Activated CD4-positive, CD25-positive, alpha-beta regulatory T cell treated with anti-CD3 and anti-CD28 coated beads, Interleukin-2, amount 50 U/mL, for 72 hours (primary cell): ENCODE measurements at regions not wholly inside any gene's neighbourhood (a gene's known extent, or its start where the extent isn't known, plus 50 kb on each side); places are given as distances from the start of the nearest gene placed in this dataset.

ENCODE experiments used
- DNase-seq: peaks from one replicate; pipeline ENCODE4 v3.0.0; 2021

DNA sequence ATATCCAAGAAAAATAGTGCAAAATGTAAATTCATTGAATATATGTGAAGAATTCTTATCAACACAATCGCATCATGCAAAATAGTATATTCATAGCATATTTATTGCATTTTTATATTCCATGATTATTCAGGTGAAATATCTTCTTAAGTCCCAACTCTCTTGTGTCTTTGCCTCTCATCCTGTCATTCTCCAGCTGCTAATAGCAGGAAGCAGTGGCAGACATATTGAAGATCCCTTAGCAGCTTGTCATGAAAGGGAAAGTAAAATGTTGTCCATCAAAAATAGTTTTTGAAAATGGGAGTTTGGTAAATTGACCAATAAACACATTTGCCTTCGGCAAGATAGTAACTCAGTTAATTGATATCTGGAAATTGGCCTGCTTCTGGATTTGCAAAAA lies 265.3 kb upstream of the TGFBR2 start:
- no peak for DNase-seq

DNA sequence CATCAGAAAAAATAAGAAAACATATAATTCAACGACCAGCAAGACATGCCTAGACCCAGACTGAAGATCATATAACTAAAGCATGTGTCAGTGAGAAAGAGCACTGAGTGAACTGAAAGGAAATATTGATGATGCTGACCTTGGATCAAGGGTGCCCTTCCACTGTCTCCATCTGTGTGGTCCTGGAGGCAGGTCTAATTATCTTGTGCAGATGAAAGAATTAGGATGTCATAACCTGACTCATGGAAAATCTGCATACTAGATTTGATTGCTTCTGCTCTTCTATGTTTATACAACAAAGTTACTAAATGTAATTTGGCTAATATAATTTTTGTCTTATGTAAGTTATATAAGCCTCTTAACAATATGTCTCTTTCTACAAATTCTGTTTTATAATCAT lies 264.6 kb upstream of the TGFBR2 start:
- no peak for DNase-seq

DNA sequence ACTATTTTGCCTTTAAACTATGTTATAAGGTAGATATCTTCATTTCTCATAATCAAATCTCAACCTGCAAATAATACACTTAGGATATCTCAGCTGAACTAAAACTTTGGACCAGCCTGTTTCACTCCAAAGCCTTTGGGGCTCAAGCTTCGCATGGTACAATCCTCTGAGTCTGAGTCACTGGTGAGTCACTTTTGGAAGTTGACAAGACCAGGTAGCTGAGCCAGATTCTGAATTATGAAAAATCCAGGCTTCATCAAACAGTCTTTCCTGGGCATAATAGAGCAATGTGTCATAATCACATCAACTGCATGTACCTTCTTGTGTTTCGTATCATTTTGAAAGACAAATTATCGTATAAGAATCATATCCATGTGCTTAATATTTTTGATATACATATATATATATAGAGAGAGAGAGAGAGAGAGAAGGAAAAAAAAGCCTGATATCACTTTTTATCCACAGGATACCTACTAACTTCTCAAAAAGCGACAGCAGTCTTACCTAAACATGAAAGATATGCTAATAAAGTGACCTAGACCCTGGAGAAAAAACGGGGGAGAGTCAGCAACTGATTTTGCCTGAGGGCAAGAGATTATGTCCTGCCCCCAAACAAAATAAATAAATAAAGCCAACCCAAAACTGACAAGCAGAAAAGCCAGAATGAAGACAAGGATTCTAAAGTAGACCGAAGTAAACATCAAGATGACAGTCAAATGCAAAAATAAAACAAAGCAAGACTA lies 263.9 kb upstream of the TGFBR2 start:
- DNase-seq, result no peak

DNA sequence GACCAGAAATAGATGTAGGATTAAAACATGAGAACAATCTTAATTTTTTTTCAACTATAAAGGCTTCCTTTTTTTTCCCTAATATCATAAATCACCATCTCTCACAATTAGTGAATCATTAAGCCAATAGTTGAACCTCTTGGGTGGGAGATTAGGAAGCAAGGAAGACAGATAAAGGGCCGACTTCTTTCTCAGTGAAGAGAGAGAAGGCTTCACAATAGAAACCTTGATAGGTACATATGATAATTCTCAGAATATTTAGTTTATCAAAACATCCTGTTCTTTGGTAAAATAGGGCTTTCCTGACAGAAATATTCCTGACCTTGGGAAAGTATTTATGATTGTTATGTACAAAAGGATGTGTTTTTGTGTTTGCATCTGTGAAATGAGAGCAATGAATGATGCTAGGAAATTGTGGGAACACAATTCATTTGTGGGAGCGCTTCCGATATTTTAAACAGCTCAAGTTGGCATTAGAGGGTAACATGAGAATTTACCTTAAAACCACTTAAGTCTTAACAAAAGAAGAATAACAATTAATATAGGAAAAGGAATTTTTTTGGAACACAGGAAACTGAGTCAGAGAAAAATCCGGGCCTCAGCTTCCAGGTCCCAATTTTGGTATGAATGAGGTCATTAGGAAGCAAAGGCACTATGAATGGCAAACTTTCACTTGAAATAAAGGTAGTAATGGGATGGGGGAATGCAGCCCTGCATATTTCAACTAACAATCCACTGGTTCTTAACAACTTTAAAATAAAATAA lies 263.2 kb upstream of the TGFBR2 start:
- no peak for DNase-seq

DNA sequence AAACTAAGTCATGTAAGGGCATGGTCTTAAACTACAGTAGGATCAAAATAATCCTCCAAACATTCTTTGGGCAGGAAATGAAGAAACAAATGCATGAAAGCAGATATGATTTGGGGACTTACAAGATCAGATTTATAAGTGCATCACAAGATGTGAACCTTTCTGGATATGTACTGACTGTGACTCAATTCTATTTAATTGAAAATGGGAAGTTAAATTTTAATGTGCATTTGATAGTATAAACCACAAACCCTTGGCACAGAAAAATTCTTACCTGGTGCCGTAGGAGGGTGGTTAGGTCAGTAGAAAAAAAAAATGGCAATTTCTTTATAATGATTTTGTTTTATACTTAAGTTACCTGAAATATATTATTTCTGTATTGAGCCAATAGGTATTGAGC lies 262.5 kb upstream of the TGFBR2 start:
- no peak for DNase-seq

DNA sequence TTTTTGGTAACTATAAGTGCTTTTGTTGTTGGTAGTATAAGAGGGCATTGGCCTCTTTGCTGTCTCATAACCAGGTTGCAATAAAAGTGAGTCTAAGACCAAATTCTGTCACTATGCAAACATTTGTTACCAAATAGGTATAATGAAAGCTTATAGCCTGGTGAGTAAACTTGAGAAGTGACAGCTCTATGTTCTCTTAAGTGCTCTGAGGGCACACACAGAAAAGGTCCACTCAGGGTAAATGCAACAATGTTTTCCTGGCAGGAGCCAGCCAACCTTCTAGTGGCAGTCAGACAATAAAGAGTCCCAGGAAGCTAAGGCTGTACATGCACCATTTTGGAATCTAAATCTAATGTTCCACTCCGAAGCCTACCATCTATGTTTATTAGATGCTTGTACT lies 262.1 kb upstream of the TGFBR2 start:
- no peak for DNase-seq

DNA sequence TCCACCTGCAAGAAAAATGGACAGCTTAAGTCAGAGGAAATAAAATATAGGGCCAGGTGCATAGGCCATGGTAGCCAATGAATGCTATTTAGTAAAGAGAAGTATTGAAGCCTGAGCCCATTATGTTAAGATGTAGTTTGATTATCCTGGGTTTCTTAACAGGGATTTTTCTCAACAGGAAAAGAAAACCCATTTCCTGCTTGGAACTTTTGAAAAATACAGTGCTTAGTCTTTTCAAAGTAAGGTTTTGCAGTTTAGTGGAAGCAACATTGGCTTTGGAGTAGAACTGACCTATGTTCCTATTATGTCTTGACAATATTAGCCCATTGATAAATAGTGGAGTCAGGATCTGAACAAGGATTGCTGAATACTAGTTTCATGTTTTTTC lies 259.5 kb upstream of the TGFBR2 start:
- no peak for DNase-seq

DNA sequence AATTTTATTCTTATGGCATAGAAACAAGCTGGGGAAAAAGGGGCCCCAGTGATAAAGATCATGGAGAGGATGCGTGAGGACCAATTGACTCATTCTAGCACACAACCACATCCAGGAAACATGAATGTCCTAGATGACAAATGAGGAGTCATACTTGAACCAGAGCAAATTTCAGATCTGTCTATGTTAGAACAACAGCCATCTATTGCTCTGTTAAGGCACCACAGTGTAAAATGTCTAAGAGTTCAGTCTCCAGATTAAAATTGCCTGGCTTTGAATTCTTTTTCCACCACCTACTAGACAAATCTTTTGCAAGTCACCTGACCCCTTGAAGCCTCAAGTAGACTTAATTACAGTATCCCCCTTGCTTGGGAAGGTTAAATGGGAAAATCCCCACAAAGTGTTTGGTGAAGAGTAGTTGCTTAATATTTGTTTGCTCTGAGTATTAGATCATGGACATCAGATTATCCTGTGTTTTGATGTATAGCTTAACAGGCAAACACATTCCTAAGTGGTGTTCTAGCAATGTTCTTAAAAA lies 258.7 kb upstream of the TGFBR2 start:
- no peak for DNase-seq

DNA sequence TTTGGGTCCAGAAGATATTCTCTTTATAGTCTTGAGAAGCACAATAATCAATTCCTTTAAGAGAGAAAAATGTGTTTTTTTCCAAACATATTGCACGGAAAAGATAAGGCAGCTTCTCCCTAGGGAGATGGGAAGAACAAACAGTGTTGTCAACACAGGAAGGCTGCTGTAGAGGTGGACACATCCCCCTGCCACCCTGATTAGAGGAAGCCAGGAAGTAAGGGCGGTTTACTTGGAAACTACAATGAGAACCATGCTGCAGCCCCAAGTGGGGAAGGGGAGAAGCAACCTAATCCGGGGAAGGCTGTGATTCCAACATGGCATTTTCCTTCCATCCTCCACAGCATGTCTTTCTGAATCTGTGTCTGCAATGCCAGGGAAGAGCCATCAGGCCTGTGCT lies 256.9 kb upstream of the TGFBR2 start:
- no peak for DNase-seq

DNA sequence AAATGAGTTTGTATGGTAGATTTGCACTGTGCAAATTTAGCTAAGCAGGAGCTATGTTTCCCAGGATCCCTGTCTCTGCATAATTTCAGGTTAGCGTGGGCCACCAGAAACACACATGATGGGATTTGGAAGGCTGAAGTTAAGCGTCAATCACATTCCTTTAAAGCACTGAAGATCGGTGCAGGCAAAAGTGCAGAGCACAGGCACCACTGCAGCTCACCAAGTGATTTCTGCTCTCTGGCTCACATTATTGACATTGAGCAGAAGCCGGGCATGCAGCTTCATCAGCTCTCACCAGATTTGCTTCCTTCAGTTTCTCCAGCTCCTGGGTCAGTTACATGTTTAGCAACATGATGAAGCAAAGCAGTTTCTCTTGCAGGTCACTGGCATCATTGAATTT lies 256.4 kb upstream of the TGFBR2 start:
- DNase-seq, result no peak

DNA sequence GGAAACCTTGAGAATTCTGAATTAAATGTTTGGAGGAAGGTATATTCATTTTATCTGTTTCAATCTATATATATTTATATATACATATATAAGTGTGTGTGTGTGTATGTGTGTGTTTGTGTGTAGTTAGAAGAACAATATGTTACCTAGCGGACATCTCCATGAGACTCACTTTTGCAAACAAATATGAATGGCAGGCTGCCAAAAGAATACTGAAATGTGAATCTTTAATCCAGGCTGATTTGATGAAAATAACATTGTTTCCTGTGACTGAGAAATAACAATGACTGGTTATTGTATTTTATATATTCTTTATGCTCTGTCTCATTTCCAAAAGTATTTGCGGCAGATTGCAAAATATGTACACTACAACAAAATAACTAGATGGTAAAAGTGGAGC lies 255.5 kb upstream of the TGFBR2 start:
- DNase-seq, result no peak

DNA sequence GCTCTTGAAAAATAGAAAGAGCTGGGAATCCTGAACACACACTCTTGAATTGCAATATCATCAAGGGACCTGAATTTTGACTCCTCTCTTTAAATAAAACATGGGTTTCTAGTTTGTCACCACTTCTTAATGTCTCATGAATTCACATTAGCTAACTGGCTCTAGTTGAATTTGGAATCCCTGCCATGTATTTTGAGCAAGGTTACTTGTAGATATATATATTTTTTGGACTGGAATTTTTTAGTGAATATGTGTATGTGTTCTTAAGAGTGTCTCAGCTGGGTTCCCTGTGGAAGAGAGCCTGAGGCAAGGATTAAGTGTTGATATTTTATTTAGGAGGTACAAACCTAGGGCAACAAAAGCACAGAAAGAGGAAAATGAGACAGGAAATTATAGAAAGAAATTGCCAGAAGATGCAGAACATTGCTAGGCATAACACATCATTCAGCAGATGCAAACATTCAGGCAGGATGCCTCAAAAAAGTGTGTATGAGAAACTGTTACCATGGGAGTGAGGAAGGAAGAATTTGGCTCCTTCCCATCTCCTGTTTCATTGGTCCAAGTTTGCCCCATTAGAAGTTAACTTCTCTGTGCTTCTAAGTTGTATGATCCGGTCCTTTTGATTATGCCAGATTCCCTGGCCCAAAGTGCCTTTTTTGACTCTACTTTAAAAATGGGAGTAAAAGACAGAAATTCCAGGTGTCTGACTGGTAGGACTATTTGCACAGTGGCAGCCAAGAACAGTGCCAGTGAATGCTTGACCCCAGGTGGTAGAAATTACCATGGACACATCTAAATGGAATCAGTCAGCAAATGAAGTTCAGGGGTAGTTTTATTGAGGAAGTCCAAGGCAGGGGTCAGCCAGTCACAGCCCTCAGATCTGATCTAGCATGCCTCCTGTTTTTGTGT lies 253.7 kb upstream of the TGFBR2 start:
- no peak for DNase-seq

DNA sequence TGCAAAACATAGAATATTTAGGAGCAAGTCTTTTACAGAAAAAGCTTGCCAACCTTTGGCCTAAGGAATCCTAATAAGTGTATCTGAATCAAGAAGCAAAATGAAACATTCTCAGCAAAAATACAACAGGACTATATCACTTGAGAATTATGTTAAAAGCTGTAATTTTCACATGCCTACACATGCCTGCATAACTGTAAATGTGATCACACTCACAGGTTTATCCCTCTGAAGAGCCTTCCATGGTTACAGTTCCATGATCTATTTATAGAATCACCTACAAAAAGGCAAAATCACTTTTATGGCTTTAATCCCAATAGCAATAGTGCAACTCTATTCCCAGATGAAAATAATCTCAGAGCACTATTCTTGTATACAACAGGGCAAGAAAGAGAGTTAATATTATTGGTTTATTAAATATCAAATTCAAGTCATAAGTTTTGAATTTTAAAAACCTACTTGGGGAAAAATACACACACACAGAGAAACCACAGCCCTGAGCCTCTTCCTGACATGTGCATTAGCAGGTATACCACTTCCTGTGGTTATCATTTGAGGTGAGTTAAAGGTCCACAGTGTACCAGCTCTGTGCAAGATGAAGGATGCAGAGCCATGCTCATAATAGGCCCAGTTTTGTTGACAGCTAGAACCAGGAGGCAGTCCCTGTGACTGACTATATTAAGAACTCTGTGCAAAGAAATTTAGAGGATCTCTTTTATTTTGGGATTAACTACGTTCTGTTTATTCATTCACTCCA lies 252.5 kb upstream of the TGFBR2 start:
- peak; percentile 30 for DNase-seq

DNA sequence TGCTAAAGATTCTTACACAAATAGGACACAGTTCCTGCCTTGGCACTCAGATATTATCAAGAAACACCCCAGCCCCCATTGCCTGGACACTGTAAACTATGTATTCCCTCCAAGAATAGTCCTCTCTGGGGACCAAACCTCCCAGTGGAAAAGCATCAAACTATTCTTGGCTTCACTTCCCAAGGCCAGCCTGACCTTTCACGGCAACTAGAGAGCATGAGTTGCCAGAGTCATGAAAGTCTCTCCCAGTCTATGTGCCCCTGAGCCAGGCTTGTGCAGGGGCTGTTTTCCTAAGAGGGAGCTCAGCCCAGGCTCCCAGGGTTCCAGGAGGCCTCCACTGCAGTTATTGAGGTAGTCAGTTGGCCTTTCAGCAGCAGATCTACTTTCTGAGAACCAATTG lies 251.9 kb upstream of the TGFBR2 start:
- no peak for DNase-seq

DNA sequence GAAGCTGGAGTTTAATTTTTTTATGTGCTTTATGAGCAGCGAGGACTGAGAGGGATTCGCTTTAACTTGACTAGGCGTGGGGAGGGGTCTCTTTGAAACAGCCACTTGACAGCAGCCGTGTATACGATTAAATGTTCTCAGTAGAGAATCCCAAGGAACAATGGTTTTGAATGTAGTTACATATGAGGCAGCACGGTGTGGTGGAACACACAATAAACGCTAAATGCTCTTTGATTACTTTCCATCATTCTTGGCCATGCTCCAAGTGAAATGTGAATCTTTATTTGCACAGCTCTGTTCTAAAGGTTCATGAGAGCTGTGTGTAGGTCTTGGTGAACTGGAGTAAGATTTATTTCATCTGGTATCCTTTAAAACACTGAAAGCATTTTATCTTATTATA lies 251.4 kb upstream of the TGFBR2 start:
- DNase-seq, result no peak

DNA sequence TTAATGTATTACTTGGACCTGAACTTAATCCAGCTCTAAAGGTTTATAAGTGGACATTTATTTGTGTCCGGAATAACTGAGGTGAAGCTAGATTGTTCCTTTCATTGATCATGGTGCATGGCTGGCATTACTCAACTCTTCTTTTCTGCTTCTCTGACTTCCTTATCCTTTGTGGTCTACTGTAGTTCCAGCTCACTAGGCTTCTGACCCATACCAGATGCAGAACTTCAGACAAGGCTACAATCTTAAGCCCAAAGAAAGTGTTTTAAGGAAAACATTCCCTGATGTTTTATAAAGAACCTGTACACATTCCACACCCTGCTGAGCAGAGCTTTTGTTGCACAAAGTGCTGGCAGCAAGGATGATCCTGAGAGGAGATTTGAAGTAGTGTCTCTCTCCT lies 250.8 kb upstream of the TGFBR2 start:
- DNase-seq, result no peak

DNA sequence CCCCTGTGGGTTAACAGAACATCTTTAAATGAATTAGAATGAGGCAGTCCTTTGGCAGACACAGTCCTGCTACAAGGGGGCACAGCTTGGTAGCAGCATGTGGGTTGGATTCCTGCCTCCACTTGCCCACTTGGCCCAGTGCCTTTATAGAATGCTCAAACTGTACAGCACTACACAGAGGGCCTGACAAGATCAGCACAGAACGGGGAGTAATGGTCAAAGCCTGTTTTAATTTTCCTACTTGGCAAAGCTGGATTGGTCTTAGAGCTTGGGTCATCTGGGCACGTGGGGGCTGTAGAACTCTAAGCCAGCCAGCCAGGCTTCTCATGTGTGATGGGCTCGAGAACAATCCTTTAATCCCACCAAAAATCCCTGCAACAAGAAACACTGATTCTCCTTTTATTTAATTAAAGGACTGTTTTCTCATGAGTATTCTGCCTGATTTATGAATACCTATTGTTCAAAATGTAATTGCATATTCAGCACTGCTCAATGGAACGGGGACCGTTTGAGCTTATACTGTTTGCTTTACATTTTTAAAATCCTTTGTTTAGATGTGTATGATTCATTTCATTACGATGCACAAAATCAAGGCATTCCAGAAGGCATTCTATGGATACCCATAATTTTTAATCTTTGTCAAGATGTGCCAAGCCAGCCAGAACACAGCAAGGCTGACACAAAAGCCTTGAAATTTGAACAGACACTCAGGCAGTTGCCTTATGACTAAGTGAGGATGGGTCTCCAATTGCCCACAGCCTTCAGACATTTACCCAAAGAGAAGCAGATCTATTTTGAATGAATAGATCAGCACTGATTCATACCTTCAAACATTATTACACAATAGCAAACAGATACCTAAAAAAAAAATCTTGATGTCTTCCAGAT lies 249.3 kb upstream of the TGFBR2 start:
- no peak for DNase-seq

DNA sequence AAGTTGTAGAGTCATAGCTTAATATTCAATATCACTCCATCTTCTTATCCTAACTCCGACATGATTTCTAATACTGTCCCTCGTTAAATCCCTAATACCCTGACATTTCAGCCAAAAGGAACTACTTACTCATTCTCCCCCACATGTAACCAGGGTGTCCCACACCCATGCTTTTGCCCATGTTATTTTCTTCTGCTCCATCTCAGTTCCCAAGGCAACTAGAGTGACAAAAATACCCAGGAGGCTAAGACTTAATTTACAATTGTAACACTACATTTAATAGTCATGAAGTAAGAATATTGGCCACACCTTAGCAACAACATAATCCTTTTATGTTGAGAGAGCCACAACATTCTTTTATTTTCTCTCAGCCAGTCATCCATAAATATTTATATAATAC lies 248.5 kb upstream of the TGFBR2 start:
- DNase-seq, result no peak

DNA sequence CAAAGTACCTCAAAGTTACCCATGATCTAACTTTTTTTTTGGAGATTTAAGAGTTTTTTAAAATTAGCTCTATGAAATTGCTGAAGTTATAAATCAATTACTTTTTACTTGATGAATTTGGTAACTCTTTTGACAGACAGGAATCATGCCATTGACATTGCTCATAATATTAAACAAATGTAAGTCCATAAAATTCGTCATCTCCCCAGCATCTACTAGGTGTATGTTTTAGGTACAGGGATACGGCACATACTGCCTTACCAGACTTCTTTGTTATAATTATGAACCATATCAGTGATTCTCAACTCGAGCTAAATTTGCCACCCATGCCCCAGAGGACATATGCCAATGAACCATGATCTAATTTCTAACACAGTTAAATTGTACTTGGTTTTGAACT lies 247.5 kb upstream of the TGFBR2 start:
- DNase-seq, result no peak

DNA sequence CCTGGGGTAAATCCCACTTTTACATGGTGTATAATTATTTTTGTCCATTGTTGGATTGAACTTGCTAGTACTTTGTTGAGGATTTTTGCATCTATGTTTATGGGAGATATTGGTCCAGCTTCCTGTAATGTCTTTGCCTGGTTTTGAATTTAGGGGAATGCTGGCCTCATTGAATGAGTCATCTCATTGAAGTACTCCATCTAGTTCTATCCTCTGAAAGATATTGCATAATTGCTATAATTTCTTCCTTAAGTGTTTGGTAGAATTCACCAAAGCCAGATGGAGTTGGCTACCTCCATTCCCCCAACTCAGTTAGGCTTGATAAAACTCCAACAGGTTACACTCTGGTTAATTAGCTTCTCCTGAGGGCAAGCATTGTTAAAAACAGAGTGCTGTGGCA lies 237.4 kb upstream of the TGFBR2 start:
- DNase-seq, result no peak

DNA sequence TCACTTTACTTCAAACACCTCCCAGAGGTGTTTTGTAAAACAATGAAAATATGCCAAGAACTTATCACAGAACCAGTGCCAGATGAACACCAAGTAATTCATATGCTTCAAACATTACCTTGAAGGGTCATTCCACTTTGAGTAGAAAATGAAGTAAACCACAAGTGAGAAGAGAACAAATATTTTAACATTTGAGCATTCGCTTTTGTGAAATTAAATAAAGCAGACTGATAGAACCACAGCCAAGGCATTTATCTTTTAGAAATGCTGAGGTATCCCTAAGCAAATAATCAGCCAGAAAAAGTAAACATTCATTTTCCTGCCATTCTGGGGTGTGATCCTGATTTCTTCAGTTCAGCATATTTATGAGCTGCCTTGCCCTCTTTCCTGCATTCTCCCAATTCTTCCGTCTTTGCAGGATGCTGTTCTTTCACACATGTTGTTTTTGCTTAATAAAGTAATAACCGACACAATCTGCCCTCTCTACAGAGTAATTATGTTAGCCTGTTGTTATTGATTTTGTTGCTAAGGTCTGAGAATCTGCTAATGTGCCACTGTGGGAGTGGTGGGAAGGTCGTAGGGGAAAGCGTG lies 235.6 kb upstream of the TGFBR2 start:
- no peak for DNase-seq
